Gastrocnemius medialis (tissue), 4 donors: ENCODE measurements at regions not wholly inside any gene's neighbourhood (a gene's known extent, or its start where the extent isn't known, plus 50 kb on each side); places are given as distances from the start of the nearest gene placed in this dataset.

ENCODE experiments used
- CTCF ChIP-seq, 5 experiments: fragments of 450-650 bp in 3 of 5; fragments of 200-600 bp in 2 of 5; sonication (generic) in 2 of 5; IDR thresholded peaks in 4 of 5; conservative IDR thresholded peaks in 1 of 5; 1 replicate in 4 of 5; 2 replicates in 1 of 5; pipeline ENCODE4 v1.5.1; 2016 to 2019; ENCODE audit warnings: antibody characterized with exemption in 5 of 5, mild to moderate bottlenecking in 3 of 5, moderate library complexity in 3 of 5
- POLR2A ChIP-seq, 2 donors: fragments of 450-650 bp; IDR thresholded peaks; one replicate each; pipeline ENCODE4 v1.6.1; 2017; ENCODE audit warnings: antibody characterized with exemption in 2 of 2, mild to moderate bottlenecking in 2 of 2, moderate library complexity in 2 of 2

DNA sequence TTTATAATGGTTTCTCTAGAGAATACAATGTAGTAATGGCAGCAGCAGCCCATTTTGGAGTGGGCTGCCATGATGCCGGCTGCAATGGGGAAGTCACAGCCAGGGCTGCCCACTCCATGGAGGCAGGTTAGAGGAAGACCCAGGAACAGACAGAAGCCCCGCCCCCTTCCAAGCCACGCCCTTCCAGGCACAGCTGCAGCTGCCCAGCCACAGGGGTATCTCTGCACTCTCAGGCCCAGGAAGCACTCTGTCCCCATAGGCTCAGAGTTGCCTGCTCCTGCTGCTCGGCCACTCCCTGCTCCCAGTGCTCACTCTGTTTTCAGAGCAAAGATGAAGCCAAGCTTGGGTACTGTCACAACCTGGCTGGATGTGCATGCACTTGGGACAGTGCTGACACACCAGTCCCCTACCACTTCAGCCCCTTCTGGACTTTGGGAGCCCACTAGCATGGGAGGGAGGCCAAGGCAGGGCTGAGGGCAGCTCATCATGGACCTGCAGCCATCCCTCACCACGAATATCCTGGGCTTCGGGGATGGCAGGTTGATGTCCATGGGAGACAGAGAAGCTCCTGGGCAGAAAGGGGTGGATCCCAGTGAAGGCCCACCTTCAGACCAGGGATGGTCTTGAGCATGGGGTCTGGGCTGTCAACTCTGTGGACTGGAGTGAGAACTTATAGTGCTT is 1224.2 kb downstream of the SLITRK5 start:
- TF ChIP-seq CTCF (IDR thresholded peaks at IDR 0.05 in 4 of 5, conservative IDR thresholded peaks at IDR 0.05 in 1 of 5) (no peak), POLR2A (IDR thresholded peaks at IDR 0.05) (no peak)
